GM12892 (cell line): ENCODE measurements at regions not wholly inside any gene's neighbourhood (a gene's known extent, or its start where the extent isn't known, plus 50 kb on each side); places are given as distances from the start of the nearest gene placed in this dataset.

ENCODE experiments used
- POLR2A ChIP-seq: IDR thresholded peaks from 2 replicates; pipeline ENCODE4 v1.6.1; 2011; ENCODE audit warnings: low read depth, low read length, control low read depth
- POLR2AphosphoS5 ChIP-seq: IDR thresholded peaks from 2 replicates; pipeline ENCODE4 v1.6.1; 2011; ENCODE audit warnings: low read depth, low read length, control low read depth
- TAF1 ChIP-seq: IDR thresholded peaks from 2 replicates; pipeline ENCODE4 v1.6.1; 2011; ENCODE audit warnings: low read depth, mild to moderate bottlenecking, control low read depth, low read length, borderline replicate concordance

DNA sequence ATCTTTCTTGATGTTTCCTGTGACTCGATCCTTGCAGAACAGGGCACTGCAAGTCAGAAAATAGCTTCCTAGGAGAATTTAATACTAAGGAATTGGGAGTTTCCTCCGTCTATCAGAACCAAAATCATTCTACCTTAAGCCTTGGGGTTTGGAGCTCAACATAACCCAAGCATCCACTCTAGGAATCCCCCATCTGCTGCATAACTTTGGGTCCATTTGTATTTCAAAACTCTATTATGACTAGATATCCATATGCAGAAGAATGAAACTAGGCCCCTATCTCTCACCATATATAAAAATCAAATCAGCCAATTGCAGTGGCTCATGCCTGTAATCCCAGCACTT is 61.7 kb upstream of the AKAP13 start:
- no peak for TF ChIP-seq TAF1
- no peak for TF ChIP-seq POLR2A
- no peak for TF ChIP-seq POLR2AphosphoS5
